PC-9 (cell line): ENCODE measurements at regions not wholly inside any gene's neighbourhood (a gene's known extent, or its start where the extent isn't known, plus 50 kb on each side); places are given as distances from the start of the nearest gene placed in this dataset.

Experiments used
- EZH2 ChIP-seq: fragments of 200-600 bp; sonication (generic); IDR thresholded peaks from 2 replicates; pipeline ENCODE4 v1.8.0; 2017; ENCODE audit warnings: antibody characterized with exemption, low read depth
- TF ChIP-seq, protein P1 (sequence below): fragments of 200-600 bp; sonication (generic); conservative IDR thresholded peaks from 2 replicates; pipeline ENCODE4 v1.6.1; 2017; ENCODE audit warnings: mixed run types, antibody characterized with exemption, mild to moderate bottlenecking, moderate library complexity

DNA sequence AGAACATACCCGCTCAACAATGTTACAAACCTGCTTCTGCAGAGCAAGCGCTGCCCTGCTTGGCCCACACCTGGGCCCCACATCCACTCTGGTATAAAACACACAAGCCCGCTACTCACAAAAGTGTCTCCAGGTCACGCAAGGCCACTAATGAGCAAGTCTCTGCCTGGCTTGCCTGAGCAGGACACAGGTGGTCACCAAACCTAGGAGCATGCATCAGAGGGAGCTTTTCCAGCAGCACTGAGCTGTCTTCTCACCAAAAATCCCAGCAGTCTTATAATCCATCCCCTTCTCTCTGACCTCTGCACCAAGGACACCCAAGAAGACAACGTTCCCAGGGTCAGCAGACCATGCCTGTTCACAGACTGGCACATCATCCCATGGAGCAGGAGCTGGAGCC, 100.8 kb downstream of the DLL1 start:
- TF ChIP-seq, protein P1, sequence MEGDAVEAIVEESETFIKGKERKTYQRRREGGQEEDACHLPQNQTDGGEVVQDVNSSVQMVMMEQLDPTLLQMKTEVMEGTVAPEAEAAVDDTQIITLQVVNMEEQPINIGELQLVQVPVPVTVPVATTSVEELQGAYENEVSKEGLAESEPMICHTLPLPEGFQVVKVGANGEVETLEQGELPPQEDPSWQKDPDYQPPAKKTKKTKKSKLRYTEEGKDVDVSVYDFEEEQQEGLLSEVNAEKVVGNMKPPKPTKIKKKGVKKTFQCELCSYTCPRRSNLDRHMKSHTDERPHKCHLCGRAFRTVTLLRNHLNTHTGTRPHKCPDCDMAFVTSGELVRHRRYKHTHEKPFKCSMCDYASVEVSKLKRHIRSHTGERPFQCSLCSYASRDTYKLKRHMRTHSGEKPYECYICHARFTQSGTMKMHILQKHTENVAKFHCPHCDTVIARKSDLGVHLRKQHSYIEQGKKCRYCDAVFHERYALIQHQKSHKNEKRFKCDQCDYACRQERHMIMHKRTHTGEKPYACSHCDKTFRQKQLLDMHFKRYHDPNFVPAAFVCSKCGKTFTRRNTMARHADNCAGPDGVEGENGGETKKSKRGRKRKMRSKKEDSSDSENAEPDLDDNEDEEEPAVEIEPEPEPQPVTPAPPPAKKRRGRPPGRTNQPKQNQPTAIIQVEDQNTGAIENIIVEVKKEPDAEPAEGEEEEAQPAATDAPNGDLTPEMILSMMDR: no peak
- TF ChIP-seq EZH2: no peak
